Left lobe of liver (tissue), 2 donors: ENCODE measurements at regions not wholly inside any gene's neighbourhood (a gene's known extent, or its start where the extent isn't known, plus 50 kb on each side); places are given as distances from the start of the nearest gene placed in this dataset.
A peak's percentile ranks its signal among the peaks of the same experiment; 100 is the strongest.

ENCODE experiments used
- ATAC-seq: fragments of 200-7000 bp; cut with Tn5 transposase; one replicate; pipeline ENCODE4 v1.9.1; 2020; ENCODE audit warnings: mild to moderate bottlenecking, moderate library complexity
- DNase-seq: peaks from one replicate; pipeline ENCODE4 v3.0.0-alpha.2; 2020; ENCODE audit warnings: low spot score
- donor health status: DM: no; HTN: no; CAD: no; lungs with moderate emphysema.
- donor health status: DM: no; HTN: yes; CAD: no.

- DNase-seq (no peak), ATAC-seq (no peak)
Observed at GRCh38 chr15:66848116-66848515, 146.1 kb downstream of the SMAD6 start.

- DNase-seq = peak; percentile 41
Observed at GRCh38 chr15:66848686-66849392, 146.8 kb downstream of the SMAD6 start.

GRCh38 chr15:66849393-66849745 is 147.3 kb downstream of the SMAD6 start:
- DNase-seq (no peak), ATAC-seq (no peak)

More at GRCh38 chr15:66848686-66849392, 146.8 kb downstream of the SMAD6 start:
- ATAC-seq = no peak

DNA sequence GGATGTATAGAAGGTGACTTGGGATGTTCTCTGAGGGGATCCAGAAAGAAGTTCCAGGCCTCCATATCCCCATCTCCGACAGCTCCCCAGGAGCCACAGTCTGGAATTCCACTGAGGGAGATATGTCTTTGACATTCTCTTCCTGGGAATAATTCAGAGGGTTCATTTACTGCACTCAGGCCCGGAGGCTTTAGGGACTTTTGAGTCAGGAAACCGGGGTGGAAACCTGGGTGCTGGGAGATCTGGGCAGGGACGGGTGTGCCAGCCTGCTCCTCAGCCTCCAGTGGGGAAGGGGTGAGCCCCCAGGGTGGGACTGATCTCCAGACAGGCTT is 147.7 kb downstream of the SMAD6 start:
- no peak for DNase-seq
- no peak for ATAC-seq

- ATAC-seq = peak; percentile 3
- DNase-seq = peak; percentile 53
Observed at GRCh38 chr15:66850078-66850991, 148.3 kb downstream of the SMAD6 start.

GRCh38 chr15:66850996-66851310 is 148.9 kb downstream of the SMAD6 start:
- DNase-seq = no peak
- ATAC-seq = no peak

DNA sequence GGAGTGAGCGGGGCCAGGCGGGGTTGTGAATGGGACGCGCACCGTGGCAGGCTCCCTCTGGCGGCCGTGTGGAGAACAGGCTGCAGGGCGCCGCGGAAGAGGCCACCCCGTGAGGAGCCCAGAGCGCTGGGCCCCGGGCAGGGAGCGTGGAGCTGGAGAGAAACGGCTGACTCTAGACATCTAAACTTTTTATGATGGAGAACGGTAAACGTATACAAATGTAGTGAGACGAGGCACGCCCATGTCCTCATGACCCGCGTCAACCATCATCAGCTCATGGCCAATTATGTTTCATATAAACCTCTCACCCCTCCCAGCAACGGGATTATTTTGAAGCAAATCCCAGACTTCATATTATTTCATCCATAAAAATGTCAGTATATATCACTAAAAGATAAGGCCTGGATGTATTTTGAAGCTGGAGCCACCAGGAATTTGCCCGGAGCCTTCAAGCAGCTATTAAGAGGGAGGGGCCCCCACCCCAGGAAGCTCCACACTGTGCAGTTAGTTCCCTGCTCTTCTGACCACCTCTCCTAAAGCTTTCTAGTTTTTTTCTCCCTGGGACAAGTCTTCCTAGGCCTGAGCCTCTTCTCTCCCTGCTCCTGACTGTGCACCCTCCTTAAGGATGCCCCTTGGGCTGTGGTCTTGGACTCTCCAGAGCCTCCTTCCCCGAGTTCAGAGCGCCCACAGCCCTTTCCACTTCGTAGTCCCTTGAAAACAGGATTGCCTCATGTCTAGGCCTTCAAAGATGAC is 149.5 kb downstream of the SMAD6 start:
- ATAC-seq = peak; percentile 94

GRCh38 chr15:66852064-66852905 is 150.2 kb downstream of the SMAD6 start:
- DNase-seq = peak; percentile 39

More for the DNA sequence above, 149.5 kb downstream of the SMAD6 start:
- DNase-seq = peak; percentile 73

DNA sequence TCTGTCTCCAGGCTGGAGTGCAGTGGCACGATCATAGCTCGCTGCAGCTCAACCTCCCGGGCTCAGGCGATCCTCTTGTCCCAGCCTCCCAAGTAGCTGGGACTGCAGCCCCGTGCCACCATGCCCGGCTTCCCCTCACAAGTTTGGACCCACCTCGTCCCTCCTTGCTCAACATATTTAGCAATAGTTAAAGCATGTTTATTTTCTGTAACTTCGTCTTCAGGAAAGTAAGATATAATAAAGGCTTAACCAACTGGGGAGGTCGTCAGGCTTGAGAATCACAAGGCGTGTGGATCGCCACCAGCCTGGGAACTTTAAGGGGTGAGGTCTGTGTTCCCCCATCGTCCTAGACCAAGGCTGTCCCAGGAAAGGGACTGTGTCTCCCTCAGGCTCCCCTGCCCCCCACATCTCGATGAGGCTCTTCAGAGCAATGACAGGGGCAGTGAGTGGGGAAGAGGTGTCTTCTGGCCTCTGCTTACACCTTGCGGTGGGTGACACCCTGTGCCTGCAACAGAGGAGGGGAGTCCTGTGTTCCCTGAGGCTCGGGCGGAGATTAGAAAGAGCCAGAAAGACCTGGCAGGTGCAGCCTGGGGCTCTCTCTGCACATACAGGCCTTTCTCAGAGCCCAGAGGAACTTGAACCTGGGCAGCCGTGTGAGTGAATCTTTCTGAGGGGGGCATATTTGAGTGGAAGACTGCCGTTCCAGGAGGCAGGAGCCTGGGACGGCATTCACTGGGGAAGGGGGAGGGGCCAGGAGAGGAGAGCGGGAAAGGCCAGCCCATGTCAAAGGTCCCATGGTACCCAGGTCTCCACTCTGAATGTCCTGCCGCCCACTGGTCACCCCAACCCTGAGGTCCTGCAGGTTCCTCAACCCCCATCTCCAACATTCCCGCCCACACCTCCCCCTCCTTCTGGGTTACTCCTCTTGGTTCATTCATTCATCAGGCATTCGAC is 152.3 kb downstream of the SMAD6 start:
- ATAC-seq (no peak), DNase-seq (peak; percentile 43)

More at GRCh38 chr15:66852064-66852905, 150.2 kb downstream of the SMAD6 start:
- ATAC-seq = no peak

GRCh38 chr15:66855041-66855440 is 153.0 kb downstream of the SMAD6 start:
- ATAC-seq = no peak
- no peak for DNase-seq

GRCh38 chr15:66857694-66858093 is 155.7 kb downstream of the SMAD6 start:
- ATAC-seq (no peak), DNase-seq (no peak)

DNA sequence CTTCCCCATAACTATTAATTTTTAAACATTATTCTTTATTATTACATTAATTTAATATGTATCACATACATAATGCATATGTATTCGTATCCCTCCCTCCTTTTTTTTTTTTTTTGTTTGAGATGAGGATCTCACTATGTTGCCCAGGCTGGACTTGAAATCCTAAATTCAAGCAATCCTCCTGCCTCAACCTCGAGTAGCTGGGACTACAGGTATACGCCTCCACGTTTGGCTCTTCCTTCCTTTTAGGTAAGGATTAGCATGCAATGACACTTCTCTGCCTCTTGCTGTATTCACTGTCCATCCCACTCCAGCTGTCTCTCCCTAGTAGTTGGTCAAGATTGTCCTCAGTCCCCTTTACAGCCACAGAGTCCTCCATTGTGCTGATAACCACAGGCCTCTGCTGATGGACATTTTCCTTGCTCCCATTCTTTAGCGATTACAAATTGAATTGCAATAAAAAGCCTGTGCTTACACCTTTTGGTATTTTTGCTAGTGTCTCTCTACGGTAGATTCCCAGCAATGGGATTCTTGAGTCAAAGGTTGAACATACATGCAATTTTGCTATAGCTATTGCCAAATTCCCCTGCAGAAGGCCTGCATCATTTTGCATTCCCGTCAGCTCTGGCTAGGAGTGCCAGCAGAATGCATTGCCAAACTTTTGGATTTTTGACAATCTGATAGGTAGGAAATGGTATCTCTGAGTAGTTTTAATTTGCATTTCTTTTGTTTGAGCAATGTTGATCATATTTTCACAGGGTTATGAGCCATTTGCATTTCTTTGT is 156.6 kb downstream of the SMAD6 start:
- no peak for ATAC-seq

DNA sequence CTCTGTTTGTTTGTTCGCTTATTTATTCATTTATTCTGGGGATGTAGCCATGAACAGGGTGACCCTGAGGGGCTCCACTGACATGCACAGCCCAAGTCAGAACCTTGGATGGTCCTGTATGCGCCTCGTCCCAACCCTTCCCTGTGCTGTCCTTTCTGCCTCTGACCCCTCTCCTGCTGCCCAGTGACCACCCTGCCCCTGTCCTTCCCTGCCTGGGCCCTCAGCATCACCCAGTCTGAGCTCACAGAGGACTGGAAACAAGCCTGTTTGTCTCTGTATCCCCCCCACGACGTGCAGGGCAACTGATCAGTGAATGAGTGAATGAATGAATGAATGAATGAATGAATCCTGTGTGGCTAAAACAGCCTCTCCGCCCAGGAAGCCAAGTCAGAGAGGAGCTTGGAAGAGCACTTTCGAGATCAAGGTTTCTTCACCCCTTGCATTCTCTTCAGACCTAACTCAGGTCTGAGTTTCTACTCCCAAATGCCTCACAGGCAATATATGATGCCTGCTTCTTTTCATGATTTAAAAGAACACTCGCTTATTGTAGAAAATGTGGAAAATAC is 157.7 kb downstream of the SMAD6 start:
- ATAC-seq (no peak), DNase-seq (no peak)

More for the DNA sequence above, 156.6 kb downstream of the SMAD6 start:
- DNase-seq = no peak

- ATAC-seq (no peak), DNase-seq (no peak)
Observed at GRCh38 chr15:66860844-66861243, 158.8 kb downstream of the SMAD6 start.

GRCh38 chr15:66862111-66862939 is 160.3 kb downstream of the SMAD6 start:
- no peak for ATAC-seq
- peak; percentile 18 for DNase-seq

GRCh38 chr15:66862940-66863335 is 160.9 kb downstream of the SMAD6 start:
- ATAC-seq = peak; percentile 96
- peak; percentile 78 for DNase-seq

GRCh38 chr15:66863390-66864085 is 161.5 kb downstream of the SMAD6 start:
- ATAC-seq (no peak), DNase-seq (peak; percentile 41)
